ENCODE measurements at regions not wholly inside any gene's neighbourhood (a gene's known extent, or its start where the extent isn't known, plus 50 kb on each side); places are given as distances from the start of the nearest gene placed in this dataset.

- H3K27ac ChIP-seq (ENCODE audit: control insufficient read depth, insufficient read depth, low read length), result no peak overlapping the region
- dilution Hi-C loops (cut with MboI; ENCODE audit: extremely low pct_ligation_motif_present, low sequenced_read_pairs), result no loop called here
- no peak overlapping the region for H3K4me2 ChIP-seq (ENCODE audit: control insufficient read depth, extremely low read depth, insufficient read depth, low read depth, low read length)
- H3K79me2 ChIP-seq (ENCODE audit: control insufficient read depth, insufficient read depth, low read length), result no peaks in the 10 kb centered on the region
- no peak for FAIRE-seq
- H3K36me3 ChIP-seq (ENCODE audit: control insufficient read depth in 2 of 2, extremely low read depth in 1 of 2, insufficient read depth in 2 of 2, low read length in 2 of 2), result no peaks in the 10 kb centered on the region
- H3K9ac ChIP-seq (ENCODE audit: control insufficient read depth, extremely low read depth, insufficient read depth, low read length), result no peak overlapping the region
- H3K4me1 ChIP-seq (ENCODE audit: control insufficient read depth, extremely low read depth, insufficient read depth, low read length), result peaks cover 15% of the 10 kb centered on the region
- H2AFZ ChIP-seq (ENCODE audit: control insufficient read depth, low read length), result no peak overlapping the region
- no peaks in the 10 kb centered on the region for H3K9me1 ChIP-seq (ENCODE audit: control insufficient read depth, extremely low read depth, insufficient read depth, low read length)
- TF ChIP-seq CTCF (optimal IDR thresholded peaks at IDR 0.05 in 1 of 3, IDR thresholded peaks at IDR 0.05 in 1 of 3, conservative IDR thresholded peaks at IDR 0.05 in 1 of 3; ENCODE audit: extremely low read depth in 1 of 3, insufficient read depth in 2 of 3, low read length in 3 of 3) (no peak), EZH2 (IDR thresholded peaks at IDR 0.05; ENCODE audit: low read length) (no peak)
- no peaks in the 10 kb centered on the region for H3K9me3 ChIP-seq (ENCODE audit: control insufficient read depth, low read depth, low read length)
- H4K20me1 ChIP-seq (ENCODE audit: control insufficient read depth, extremely low read depth, insufficient read depth, low read length), result no peaks in the 10 kb centered on the region
- no peak for DNase-seq (ENCODE audit: low read depth, low spot score)
- no peaks in the 10 kb centered on the region for H3K27me3 ChIP-seq (ENCODE audit: control insufficient read depth, extremely low read depth, insufficient read depth, low read length)
- no peak overlapping the region for H3K4me3 ChIP-seq (ENCODE audit: control insufficient read depth in 2 of 3, extremely low read depth in 1 of 3, insufficient read depth in 2 of 3, low read depth in 1 of 3, low read length in 3 of 3)
Measured at GRCh38 chrX:39985071-39985470, 112.7 kb downstream of the BCOR start.

GRCh38 chrX:39985551-39985950 is 112.2 kb downstream of the BCOR start:
- Histone ChIP-seq H2AFZ (ENCODE audit: control insufficient read depth, low read length) (no peak overlapping the region), H3K27me3 (ENCODE audit: control insufficient read depth, extremely low read depth, insufficient read depth, low read length) (no peaks in the 10 kb centered on the region), H3K4me3 (ENCODE audit: control insufficient read depth in 2 of 3, extremely low read depth in 1 of 3, insufficient read depth in 2 of 3, low read depth in 1 of 3, low read length in 3 of 3) (no peak overlapping the region), H3K79me2 (ENCODE audit: control insufficient read depth, insufficient read depth, low read length) (no peaks in the 10 kb centered on the region), H3K27ac (ENCODE audit: control insufficient read depth, insufficient read depth, low read length) (no peak overlapping the region), H3K36me3 (ENCODE audit: control insufficient read depth in 2 of 2, extremely low read depth in 1 of 2, insufficient read depth in 2 of 2, low read length in 2 of 2) (no peaks in the 10 kb centered on the region), H3K9me1 (ENCODE audit: control insufficient read depth, extremely low read depth, insufficient read depth, low read length) (no peaks in the 10 kb centered on the region), H3K9ac (ENCODE audit: control insufficient read depth, extremely low read depth, insufficient read depth, low read length) (no peak overlapping the region), H3K4me2 (ENCODE audit: control insufficient read depth, extremely low read depth, insufficient read depth, low read depth, low read length) (no peak overlapping the region), H4K20me1 (ENCODE audit: control insufficient read depth, extremely low read depth, insufficient read depth, low read length) (no peaks in the 10 kb centered on the region), H3K9me3 (ENCODE audit: control insufficient read depth, low read depth, low read length) (no peaks in the 10 kb centered on the region), H3K4me1 (ENCODE audit: control insufficient read depth, extremely low read depth, insufficient read depth, low read length) (peaks cover 15% of the 10 kb centered on the region)
- FAIRE-seq (no peak), DNase-seq (ENCODE audit: low read depth, low spot score) (no peak)
- dilution Hi-C loops (cut with MboI; ENCODE audit: extremely low pct_ligation_motif_present, low sequenced_read_pairs), result no loop called here
- no peak for TF ChIP-seq CTCF (optimal IDR thresholded peaks at IDR 0.05 in 1 of 3, IDR thresholded peaks at IDR 0.05 in 1 of 3, conservative IDR thresholded peaks at IDR 0.05 in 1 of 3; ENCODE audit: extremely low read depth in 1 of 3, insufficient read depth in 2 of 3, low read length in 3 of 3)
- TF ChIP-seq EZH2 (IDR thresholded peaks at IDR 0.05; ENCODE audit: low read length), result no peak

Data from keratinocyte (primary cell).